HG03095 (cell line): ENCODE measurements at regions not wholly inside any gene's neighbourhood (a gene's known extent, or its start where the extent isn't known, plus 50 kb on each side); places are given as distances from the start of the nearest gene placed in this dataset.

Experiments used
- ATAC-seq: cut with Tn5 transposase; IDR thresholded peaks from one replicate; pipeline ENCODE4 v1.9.1; 2021; ENCODE audit warnings: moderate library complexity; ENCODE audit not compliant: unreplicated experiment

GRCh38 chr5:54659700-54660131, 142.2 kb downstream of the SNX18 start:
- ATAC-seq: no peak

- no peak for ATAC-seq
Observed at GRCh38 chr5:54658010-54658409, 140.5 kb downstream of the SNX18 start.

- no peak for ATAC-seq
Observed at GRCh38 chr5:54656261-54656728, 138.7 kb downstream of the SNX18 start.

GRCh38 chr5:54655761-54656160, 138.2 kb downstream of the SNX18 start:
- ATAC-seq: no peak

GRCh38 chr5:54655266-54655665, 137.7 kb downstream of the SNX18 start:
- no peak for ATAC-seq

GRCh38 chr5:54653956-54654614, 136.5 kb downstream of the SNX18 start:
- ATAC-seq: no peak

- ATAC-seq: no peak
Observed at GRCh38 chr5:54651482-54652076, 134.0 kb downstream of the SNX18 start.

GRCh38 chr5:54649041-54649504, 131.5 kb downstream of the SNX18 start:
- no peak for ATAC-seq

- peak; percentile 93 for ATAC-seq
Observed at GRCh38 chr5:54646356-54647101, 129.0 kb downstream of the SNX18 start.

GRCh38 chr5:54645882-54646355, 128.4 kb downstream of the SNX18 start:
- no peak for ATAC-seq

- ATAC-seq: no peak
Observed at GRCh38 chr5:54644226-54644625, 126.7 kb downstream of the SNX18 start.

GRCh38 chr5:54643685-54644106, 126.1 kb downstream of the SNX18 start:
- no peak for ATAC-seq

GRCh38 chr5:54639621-54640020, 122.1 kb downstream of the SNX18 start:
- ATAC-seq: no peak

GRCh38 chr5:54638106-54638505, 120.5 kb downstream of the SNX18 start:
- no peak for ATAC-seq

GRCh38 chr5:54637654-54638053, 120.1 kb downstream of the SNX18 start:
- no peak for ATAC-seq

GRCh38 chr5:54634089-54634488, 116.5 kb downstream of the SNX18 start:
- no peak for ATAC-seq

- no peak for ATAC-seq
Observed at GRCh38 chr5:54632131-54632701, 114.7 kb downstream of the SNX18 start.

GRCh38 chr5:54630738-54631359, 113.3 kb downstream of the SNX18 start:
- ATAC-seq: no peak

GRCh38 chr5:54629115-54629514, 111.6 kb downstream of the SNX18 start:
- ATAC-seq: no peak

- ATAC-seq: no peak
Observed at GRCh38 chr5:54628050-54628449, 110.5 kb downstream of the SNX18 start.

GRCh38 chr5:54626407-54626806, 108.8 kb downstream of the SNX18 start:
- ATAC-seq: no peak
